Lower lobe of right lung (tissue), 2 donors: ENCODE measurements at regions not wholly inside any gene's neighbourhood (a gene's known extent, or its start where the extent isn't known, plus 50 kb on each side); places are given as distances from the start of the nearest gene placed in this dataset.

Experiments used
- ATAC-seq, 2 donors: fragments of 200-7000 bp; cut with Tn5 transposase; one replicate each; pipeline ENCODE4 v1.9.1; 2020 to 2022; ENCODE audit warnings: mild to moderate bottlenecking in 2 of 2, moderate library complexity in 2 of 2
- DNase-seq: peaks from one replicate; pipeline ENCODE4 v3.0.0-alpha.2; 2020
- H3K27ac ChIP-seq: fragments of 200-600 bp; one replicate; pipeline ENCODE4 v1.8.0; 2022
- H3K27me3 ChIP-seq: fragments of 200-600 bp; one replicate; pipeline ENCODE4 v1.8.0; 2022; ENCODE audit warnings: low read depth
- H3K36me3 ChIP-seq: fragments of 200-600 bp; one replicate; pipeline ENCODE4 v1.8.0; 2022; ENCODE audit warnings: mild to moderate bottlenecking
- H3K4me1 ChIP-seq: fragments of 200-600 bp; one replicate; pipeline ENCODE4 v1.8.0; 2022
- H3K4me3 ChIP-seq: fragments of 200-600 bp; one replicate; pipeline ENCODE4 v1.8.0; 2022; ENCODE audit warnings: mild to moderate bottlenecking
- H3K9me3 ChIP-seq: fragments of 200-600 bp; one replicate; pipeline ENCODE4 v1.8.0; 2022
- intact Hi-C: fragments of 100-400 bp; cut with DNase I; formaldehyde crosslinking; loops from one replicate; pipeline ENCODE4 v1.11.0; 2022
- TF ChIP-seq, protein P1 (sequence below): fragments of 200-600 bp; IDR thresholded peaks from one replicate; pipeline ENCODE4 v1.8.0; 2022; ENCODE audit warnings: antibody characterized with exemption, mild to moderate bottlenecking
- donor health status: DM: no; HTN: yes; CAD: no; lungs with severe emphysema.

DNA sequence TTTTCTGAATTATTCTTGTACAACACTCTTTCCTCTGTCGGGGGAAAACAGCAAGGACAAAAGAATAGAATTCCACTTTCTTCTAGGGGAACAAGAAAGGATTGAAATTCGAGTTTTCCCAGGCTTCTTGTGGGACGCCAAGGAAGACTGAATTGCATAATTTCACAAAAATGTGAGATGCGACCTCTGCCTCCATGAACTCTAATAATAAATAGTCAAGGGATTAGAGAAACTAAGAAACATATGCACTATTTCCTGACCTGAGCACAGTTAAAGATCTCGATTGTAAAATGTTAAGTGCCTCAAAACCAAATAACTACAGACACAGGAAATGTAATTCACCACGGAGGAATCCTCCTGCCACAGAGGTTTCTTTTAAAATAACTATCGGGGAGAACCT, 117.3 kb upstream of the MARK1 start:
- ATAC-seq (no peak), DNase-seq (no peak)
- Histone ChIP-seq H3K4me3 (no peak overlapping the region), H3K27ac (no peak overlapping the region), H3K36me3 (no peaks in the 10 kb centered on the region), H3K9me3 (no peaks in the 10 kb centered on the region), H3K27me3 (no peaks in the 10 kb centered on the region), H3K4me1 (no peaks in the 10 kb centered on the region)
- intact Hi-C loops, result no loop called here
- TF ChIP-seq, protein P1, sequence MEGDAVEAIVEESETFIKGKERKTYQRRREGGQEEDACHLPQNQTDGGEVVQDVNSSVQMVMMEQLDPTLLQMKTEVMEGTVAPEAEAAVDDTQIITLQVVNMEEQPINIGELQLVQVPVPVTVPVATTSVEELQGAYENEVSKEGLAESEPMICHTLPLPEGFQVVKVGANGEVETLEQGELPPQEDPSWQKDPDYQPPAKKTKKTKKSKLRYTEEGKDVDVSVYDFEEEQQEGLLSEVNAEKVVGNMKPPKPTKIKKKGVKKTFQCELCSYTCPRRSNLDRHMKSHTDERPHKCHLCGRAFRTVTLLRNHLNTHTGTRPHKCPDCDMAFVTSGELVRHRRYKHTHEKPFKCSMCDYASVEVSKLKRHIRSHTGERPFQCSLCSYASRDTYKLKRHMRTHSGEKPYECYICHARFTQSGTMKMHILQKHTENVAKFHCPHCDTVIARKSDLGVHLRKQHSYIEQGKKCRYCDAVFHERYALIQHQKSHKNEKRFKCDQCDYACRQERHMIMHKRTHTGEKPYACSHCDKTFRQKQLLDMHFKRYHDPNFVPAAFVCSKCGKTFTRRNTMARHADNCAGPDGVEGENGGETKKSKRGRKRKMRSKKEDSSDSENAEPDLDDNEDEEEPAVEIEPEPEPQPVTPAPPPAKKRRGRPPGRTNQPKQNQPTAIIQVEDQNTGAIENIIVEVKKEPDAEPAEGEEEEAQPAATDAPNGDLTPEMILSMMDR, result no peak

DNA sequence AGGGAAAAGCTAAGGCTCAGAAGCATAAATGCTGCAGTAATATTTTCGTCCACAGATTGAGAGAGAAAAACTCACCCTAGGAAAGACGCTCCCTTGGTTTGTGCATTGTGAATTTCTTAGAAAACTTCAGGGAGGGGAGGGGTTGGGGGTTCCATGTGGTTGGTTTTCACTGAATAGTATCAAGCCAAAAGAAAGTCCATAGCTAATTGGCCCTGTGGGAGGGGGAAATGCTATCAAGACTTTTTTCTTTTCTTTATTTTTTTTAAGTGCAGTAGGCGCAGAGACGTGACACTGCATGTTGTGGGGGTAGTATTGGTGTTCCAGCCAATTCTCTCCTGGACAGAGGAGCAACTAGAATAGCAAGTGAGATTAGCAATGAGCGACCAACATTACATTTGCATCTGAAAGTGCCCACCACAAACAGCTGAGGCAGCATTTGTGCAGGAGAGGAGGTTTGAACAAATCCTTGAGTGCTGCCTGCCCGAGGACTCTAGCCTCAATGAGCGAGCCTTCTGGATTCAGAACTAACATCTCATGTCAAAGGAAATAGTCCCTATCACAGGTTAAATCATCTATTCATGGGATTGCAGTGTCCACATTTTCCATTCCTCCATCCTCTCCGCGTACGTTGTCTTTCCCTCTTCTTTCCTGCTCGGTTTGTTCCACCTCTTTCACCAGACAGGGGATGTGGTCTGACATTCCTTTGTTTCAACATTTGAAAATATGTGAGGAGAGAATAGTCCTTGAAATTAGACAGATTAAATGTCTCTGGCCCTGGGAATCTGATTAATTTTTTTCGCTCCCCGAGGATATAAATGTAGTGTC, 118.0 kb upstream of the MARK1 start:
- TF ChIP-seq, protein P1, result no peak
- intact Hi-C loops, result no loop called here
- ATAC-seq (no peak), DNase-seq (no peak)
- Histone ChIP-seq H3K27ac (no peak overlapping the region), H3K4me1 (no peaks in the 10 kb centered on the region), H3K36me3 (no peaks in the 10 kb centered on the region), H3K4me3 (no peak overlapping the region), H3K9me3 (no peaks in the 10 kb centered on the region), H3K27me3 (no peaks in the 10 kb centered on the region)

DNA sequence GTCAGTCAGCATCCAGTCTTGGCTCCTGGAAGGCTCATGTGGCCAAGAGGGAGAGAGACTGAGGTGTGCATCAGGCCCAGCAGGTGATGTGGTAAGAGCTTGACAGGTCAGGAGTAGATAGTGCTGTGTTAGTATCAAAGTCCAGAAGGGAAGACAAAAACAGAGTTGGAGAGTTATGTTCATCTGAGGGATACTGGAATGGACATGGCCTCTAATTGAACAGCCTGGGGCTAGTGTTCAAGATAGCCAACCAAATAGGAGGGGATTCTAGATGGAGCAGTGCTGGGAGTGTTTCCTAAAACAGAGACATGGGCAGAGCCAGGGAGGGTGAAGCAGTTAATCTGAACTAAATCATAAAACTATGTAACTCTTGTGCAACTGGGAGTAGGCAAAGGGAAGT, 120.7 kb upstream of the MARK1 start:
- ATAC-seq (no peak), DNase-seq (no peak)
- Histone ChIP-seq H3K27me3 (peaks cover 9% of the 10 kb centered on the region), H3K36me3 (no peaks in the 10 kb centered on the region), H3K27ac (no peak overlapping the region), H3K4me3 (no peak overlapping the region), H3K4me1 (no peaks in the 10 kb centered on the region), H3K9me3 (no peaks in the 10 kb centered on the region)
- TF ChIP-seq, protein P1, result no peak
- intact Hi-C loops, result no loop called here

DNA sequence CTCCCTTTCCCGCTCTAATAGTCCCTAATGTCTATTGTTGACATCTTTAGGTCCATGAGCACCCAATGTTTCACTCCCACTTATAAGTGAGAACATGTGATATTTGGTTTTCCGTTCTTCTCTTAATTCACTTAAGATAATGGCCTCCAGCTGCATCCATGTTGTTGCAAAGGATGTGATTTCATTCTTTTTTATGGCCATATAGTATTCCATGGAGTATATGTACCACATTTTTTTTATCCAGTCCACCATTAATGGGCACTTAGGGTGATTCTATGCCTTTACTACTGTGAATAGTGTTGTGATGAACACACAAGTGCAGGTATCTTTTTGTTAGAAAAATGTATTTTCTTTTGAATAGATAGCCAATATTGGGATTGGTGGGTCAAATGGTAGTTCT, 126.0 kb upstream of the RAB3GAP2 start:
- TF ChIP-seq, protein P1, result no peak
- Histone ChIP-seq H3K4me3 (no peak overlapping the region), H3K36me3 (no peaks in the 10 kb centered on the region), H3K9me3 (no peaks in the 10 kb centered on the region), H3K27me3 (no peaks in the 10 kb centered on the region), H3K4me1 (no peaks in the 10 kb centered on the region), H3K27ac (no peak overlapping the region)
- DNase-seq (no peak), ATAC-seq (no peak)
- intact Hi-C loops, result no loop called here

DNA sequence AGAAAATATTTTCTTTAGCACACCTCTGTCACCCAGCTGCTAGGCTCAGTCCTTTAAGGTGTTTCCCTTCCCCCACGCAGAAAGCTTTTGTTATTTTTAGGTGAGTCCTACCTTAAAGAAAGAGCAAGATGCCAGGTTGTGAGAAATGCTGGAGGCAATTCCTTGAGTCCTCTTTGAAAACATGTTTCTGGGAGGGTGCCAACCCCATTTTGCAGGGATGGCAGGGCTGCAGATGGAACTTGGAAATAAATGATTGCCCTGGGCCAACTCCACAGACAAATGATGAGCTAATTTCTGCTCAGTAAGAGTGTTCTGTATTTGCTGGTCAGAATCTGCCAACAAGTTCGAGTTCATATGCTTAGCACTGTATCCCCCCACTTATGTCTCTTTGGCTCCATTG, 119.2 kb upstream of the RAB3GAP2 start:
- no peak for DNase-seq
- ATAC-seq, result no peak
- Histone ChIP-seq H3K4me1 (no peaks in the 10 kb centered on the region), H3K36me3 (no peaks in the 10 kb centered on the region), H3K27me3 (no peaks in the 10 kb centered on the region), H3K4me3 (no peak overlapping the region), H3K9me3 (no peaks in the 10 kb centered on the region), H3K27ac (no peak overlapping the region)
- intact Hi-C loops, result no loop called here
- TF ChIP-seq, protein P1, result no peak
